Cardiac septum (tissue), 1 donor: ENCODE measurements at regions not wholly inside any gene's neighbourhood (a gene's known extent, or its start where the extent isn't known, plus 50 kb on each side); places are given as distances from the start of the nearest gene placed in this dataset.
"Not testable (repeated sequence)": the region's sequence is repeated elsewhere in the genome, so short reads cannot be mapped to it uniquely, and the experiment has no call there.

Experiments used
- DNase-seq: peaks from one replicate; pipeline ENCODE4 v3.0.0-alpha.2; 2020; ENCODE audit warnings: low spot score
- intact Hi-C: fragments of 100-400 bp; cut with DNase I; formaldehyde crosslinking; loops from one replicate; pipeline ENCODE4 v1.14.0; 2022
- donor health status: DM: no; HTN: no; CAD: no.

GRCh38 chr7:42590771-42591310, 321.0 kb downstream of the C7orf25 start:
- intact Hi-C loops = no loop called here
- no peak for DNase-seq

- intact Hi-C loops = no loop called here
- no peak for DNase-seq
Observed at GRCh38 chr7:42588876-42589275, 323.0 kb downstream of the C7orf25 start.

GRCh38 chr7:42587806-42588205, 324.1 kb downstream of the C7orf25 start:
- DNase-seq = no peak
- intact Hi-C loops = no loop called here

- intact Hi-C loops = no loop called here
- no peak for DNase-seq
Observed at GRCh38 chr7:42580061-42580460, 331.8 kb downstream of the C7orf25 start.

- no peak for DNase-seq
- intact Hi-C loops = no loop called here
Observed at GRCh38 chr7:42575171-42575570, 336.7 kb downstream of the C7orf25 start.

GRCh38 chr7:42574685-42575084, 337.2 kb downstream of the C7orf25 start:
- intact Hi-C loops = no loop called here
- no peak for DNase-seq

- DNase-seq = no peak
- intact Hi-C loops = no loop called here
Observed at GRCh38 chr7:42573881-42574672, 337.1 kb upstream of the GLI3 start.

GRCh38 chr7:42572561-42572960, 335.6 kb upstream of the GLI3 start:
- no peak for DNase-seq
- intact Hi-C loops = no loop called here

- no peak for DNase-seq
- intact Hi-C loops = no loop called here
Observed at GRCh38 chr7:42572056-42572455, 335.0 kb upstream of the GLI3 start.

- no peak for DNase-seq
- intact Hi-C loops = no loop called here
Observed at GRCh38 chr7:42570944-42571343, 333.9 kb upstream of the GLI3 start.

GRCh38 chr7:42567051-42567450, 330.0 kb upstream of the GLI3 start:
- intact Hi-C loops = no loop called here
- DNase-seq = no peak

GRCh38 chr7:42561797-42562196, 324.8 kb upstream of the GLI3 start:
- intact Hi-C loops = no loop called here
- no peak for DNase-seq

- intact Hi-C loops = no loop called here
- no peak for DNase-seq
Observed at GRCh38 chr7:42560866-42561265, 323.9 kb upstream of the GLI3 start.

- intact Hi-C loops, DNase-seq: not testable (repeated sequence)
Observed at GRCh38 chr7:42554932-42555331, 317.9 kb upstream of the GLI3 start.

- intact Hi-C loops = no loop called here
- no peak for DNase-seq
Observed at GRCh38 chr7:42552227-42552626, 315.2 kb upstream of the GLI3 start.

- DNase-seq = no peak
- intact Hi-C loops = no loop called here
Observed at GRCh38 chr7:42550706-42551470, 313.9 kb upstream of the GLI3 start.

- intact Hi-C loops = no loop called here
- DNase-seq = no peak
Observed at GRCh38 chr7:42549866-42550485, 313.0 kb upstream of the GLI3 start.

GRCh38 chr7:42548816-42549611, 312.0 kb upstream of the GLI3 start:
- no peak for DNase-seq

GRCh38 chr7:42545049-42545724, 308.2 kb upstream of the GLI3 start:
- no peak for DNase-seq
- intact Hi-C loops = no loop called here

More at GRCh38 chr7:42548816-42549611, 312.0 kb upstream of the GLI3 start:
- intact Hi-C loops = no loop called here
